H1 (cell line): ENCODE measurements at regions not wholly inside any gene's neighbourhood (a gene's known extent, or its start where the extent isn't known, plus 50 kb on each side); places are given as distances from the start of the nearest gene placed in this dataset.

ENCODE experiments used
- CTCF ChIA-PET: fragments of 300-600 bp; sonication (Branson Sonifier 250); formaldehyde crosslinking; loops from one replicate; lab custom pipeline; 2021; ENCODE audit not compliant: partially characterized antibody; lab: Charles Lee
- POLR2A ChIA-PET: fragments of 300-600 bp; sonication (Branson Sonifier 250); formaldehyde crosslinking; loops from one replicate; lab custom pipeline; 2021; ENCODE audit warnings: inconsistent platforms; ENCODE audit not compliant: partially characterized antibody; lab: Charles Lee
- DNase-seq, 2 experiments: peaks; one replicate each; pipeline versions ENCODE4 v3.0.0 to v3.0.0-alpha.2; 2010 to 2022; ENCODE audit warnings: low spot score in 2 of 2, low read depth in 1 of 2, mixed read lengths in 1 of 2
- FAIRE-seq: peaks from 2 replicates; lab custom pipeline; 2011; peaks lifted over from hg19 to GRCh38; lab: Jason Lieb, UNC
- H2AFZ ChIP-seq: 2 replicates; pipeline ENCODE4 v1.8.1; 2012; ENCODE audit warnings: low read length, inconsistent platforms
- H2AK5ac ChIP-seq: 2 replicates; pipeline ENCODE4 v1.6.1; 2013; ENCODE audit warnings: low read depth, low read length
- H2BK120ac ChIP-seq: replicated peaks from 2 replicates; pipeline ENCODE3; 2013; ENCODE audit warnings: low read depth, low read length, inconsistent platforms
- H2BK12ac ChIP-seq: 2 replicates; pipeline ENCODE4 v1.6.1; 2013; ENCODE audit warnings: low read depth, low read length
- H2BK15ac ChIP-seq: 2 replicates; pipeline ENCODE4 v1.6.1; 2013; ENCODE audit warnings: low read length
- H2BK20ac ChIP-seq: 2 replicates; pipeline ENCODE4 v1.6.1; 2013; ENCODE audit warnings: low read length
- H2BK5ac ChIP-seq: 2 replicates; pipeline ENCODE4 v1.6.1; 2013; ENCODE audit warnings: low read depth, low read length
- H3K14ac ChIP-seq: 2 replicates; pipeline ENCODE4 v1.6.1; 2013; ENCODE audit warnings: inconsistent platforms; ENCODE audit not compliant: insufficient read length
- H3K18ac ChIP-seq: 2 replicates; pipeline ENCODE4 v1.6.1; 2013; ENCODE audit warnings: low read length; ENCODE audit errors: extremely low read depth
- H3K23ac ChIP-seq: 2 replicates; pipeline ENCODE4 v1.6.1; 2013; ENCODE audit warnings: inconsistent platforms; ENCODE audit not compliant: insufficient read length
- H3K23me2 ChIP-seq: 2 replicates; pipeline ENCODE4 v1.6.1; 2013; ENCODE audit warnings: low read depth, low read length
- H3K27ac ChIP-seq: 2 replicates; pipeline ENCODE4 v1.6.1; 2011; ENCODE audit warnings: low read depth, low read length, inconsistent platforms
- H3K27me3 ChIP-seq, 4 experiments: replicated peaks in 1 of 4; 1 replicate in 1 of 4; 2 replicates in 3 of 4; pipeline versions ENCODE4 v1.6.1 to v1.8.1; 2011 to 2013; ENCODE audit warnings: low read length in 3 of 4, mild to moderate bottlenecking in 3 of 4, inconsistent platforms in 2 of 4, mixed read lengths in 2 of 4, moderate library complexity in 1 of 4; ENCODE audit not compliant: control insufficient read depth in 3 of 4, insufficient read depth in 3 of 4; ENCODE audit errors: extremely low read depth in 1 of 4
- H3K36me3 ChIP-seq, 4 experiments: 2 replicates each; pipeline versions ENCODE4 v1.6.1 to v1.8.1; 2011 to 2013; ENCODE audit warnings: mild to moderate bottlenecking in 4 of 4, low read length in 3 of 4, moderate library complexity in 2 of 4, control low read depth in 1 of 4, inconsistent platforms in 1 of 4; ENCODE audit not compliant: insufficient read depth in 4 of 4, control insufficient read depth in 2 of 4
- H3K4ac ChIP-seq: replicated peaks from 2 replicates; pipeline ENCODE3; 2013; ENCODE audit warnings: low read length, low read depth, mixed read lengths, inconsistent platforms; ENCODE audit not compliant: insufficient read length
- H3K4me1 ChIP-seq, 4 experiments: replicated peaks in 1 of 4; 1 replicate in 1 of 4; 2 replicates in 3 of 4; pipeline versions ENCODE4 v1.6.1 to v1.8.1; 2011 to 2013; ENCODE audit warnings: low read length in 3 of 4, inconsistent platforms in 2 of 4, mixed read lengths in 1 of 4; ENCODE audit not compliant: insufficient read depth in 4 of 4, control insufficient read depth in 3 of 4
- H3K4me2 ChIP-seq, 2 experiments: 2 replicates each; pipeline versions ENCODE4 v1.6.1 to v1.8.1; 2011 to 2013; ENCODE audit warnings: low read depth in 2 of 2, low read length in 2 of 2, control low read depth in 1 of 2, inconsistent platforms in 1 of 2, mild to moderate bottlenecking in 1 of 2; ENCODE audit not compliant: insufficient read depth in 1 of 2
- H3K4me3 ChIP-seq, 4 experiments: fragments of 200-600, 300-600 bp in 1 of 4; sonication (generic), shearing (Covaris generic), sonication (Bioruptor Twin) in 1 of 4; 2 replicates each; pipeline versions ENCODE4 v1.5.1 to v1.8.1; 2011 to 2016; ENCODE audit warnings: low read length in 4 of 4, low read depth in 3 of 4, control low read depth in 2 of 4, inconsistent platforms in 2 of 4, mild to moderate bottlenecking in 2 of 4, mixed read lengths in 1 of 4, moderate library complexity in 1 of 4; ENCODE audit not compliant: insufficient read depth in 2 of 4; ENCODE audit errors: extremely low read depth in 1 of 4
- H3K56ac ChIP-seq: replicated peaks from 2 replicates; pipeline ENCODE3; 2013; ENCODE audit warnings: low read depth, mild to moderate bottlenecking, mixed read lengths, low read length, inconsistent platforms; ENCODE audit not compliant: insufficient read length
- H3K79me1 ChIP-seq: 2 replicates; pipeline ENCODE4 v1.6.1; 2013; ENCODE audit warnings: low read depth, low read length, control low read depth
- H3K79me2 ChIP-seq, 2 experiments: 2 replicates each; pipeline versions ENCODE4 v1.6.1 to v1.8.1; 2012 to 2013; ENCODE audit warnings: low read length in 2 of 2, mild to moderate bottlenecking in 2 of 2, inconsistent platforms in 1 of 2; ENCODE audit not compliant: insufficient read depth in 2 of 2, control insufficient read depth in 1 of 2
- H3K9ac ChIP-seq, 4 experiments: replicated peaks in 1 of 4; 1 replicate in 1 of 4; 2 replicates in 3 of 4; pipeline versions ENCODE4 v1.6.1 to v1.8.1; 2011 to 2013; ENCODE audit warnings: low read depth in 3 of 4, low read length in 3 of 4, control low read depth in 2 of 4, mild to moderate bottlenecking in 2 of 4, moderate library complexity in 2 of 4, inconsistent platforms in 1 of 4; ENCODE audit errors: extremely low read depth in 1 of 4
- H3K9me3 ChIP-seq, 2 experiments: 2 replicates each; pipeline versions ENCODE4 v1.6.1 to v1.8.1; 2012 to 2013; ENCODE audit warnings: mild to moderate bottlenecking in 2 of 2, moderate library complexity in 2 of 2, control low read depth in 1 of 2, inconsistent platforms in 1 of 2, low read depth in 1 of 2, low read length in 1 of 2, mixed read lengths in 1 of 2; ENCODE audit not compliant: insufficient read depth in 2 of 2
- H4K20me1 ChIP-seq, 2 experiments: replicated peaks in 1 of 2; 2 replicates each; pipeline versions ENCODE3 to v1.8.1; 2011 to 2013; ENCODE audit warnings: inconsistent platforms in 2 of 2, low read length in 2 of 2, mild to moderate bottlenecking in 1 of 2; ENCODE audit not compliant: insufficient read depth in 2 of 2, control insufficient read depth in 1 of 2
- H4K5ac ChIP-seq: 2 replicates; pipeline ENCODE4 v1.6.1; 2013; ENCODE audit warnings: low read length, low read depth, mixed read lengths, inconsistent platforms; ENCODE audit not compliant: insufficient read length
- H4K8ac ChIP-seq: 2 replicates; pipeline ENCODE4 v1.8.0; 2013; ENCODE audit warnings: mild to moderate bottlenecking, moderate library complexity, low read length, inconsistent platforms; ENCODE audit not compliant: insufficient read depth; ENCODE audit errors: extremely low read depth
- H4K91ac ChIP-seq: replicated peaks from 2 replicates; pipeline ENCODE3; 2013; ENCODE audit warnings: low read length, mixed read lengths, inconsistent platforms; ENCODE audit not compliant: insufficient read length
- ASH2L ChIP-seq: fragments of 200-600, 300-600 bp; sonication (generic); IDR thresholded peaks from one replicate; pipeline ENCODE4 v1.7.1; 2017; ENCODE audit warnings: low read length
- EGR1 ChIP-seq: IDR thresholded peaks from 2 replicates; pipeline ENCODE4 v1.6.1; 2011; ENCODE audit warnings: low read depth, low read length, borderline replicate concordance
- GABPA ChIP-seq: IDR thresholded peaks from 2 replicates; pipeline ENCODE4 v1.6.1; 2011; ENCODE audit warnings: mild to moderate bottlenecking, low read length, moderate library complexity, borderline replicate concordance; ENCODE audit not compliant: insufficient read depth
- NRF1 ChIP-seq: IDR thresholded peaks from 2 replicates; pipeline ENCODE4 v1.6.1; 2011; ENCODE audit warnings: mild to moderate bottlenecking, low read depth, low read length, improper control_type of control experiment
- RAD21 ChIP-seq, 2 experiments: IDR thresholded peaks in 1 of 2; conservative IDR thresholded peaks in 1 of 2; 2 replicates each; pipeline ENCODE4 v1.6.1; 2011; ENCODE audit warnings: low read depth in 2 of 2, low read length in 2 of 2, improper control_type of control experiment in 1 of 2, inconsistent platforms in 1 of 2, mild to moderate bottlenecking in 1 of 2, moderate library complexity in 1 of 2
- RBBP5 ChIP-seq: IDR thresholded peaks from 2 replicates; pipeline ENCODE4 v1.7.1; 2012; ENCODE audit warnings: low read depth, mild to moderate bottlenecking, inconsistent platforms, low read length, moderate library complexity, borderline replicate concordance
- RFX5 ChIP-seq: IDR thresholded peaks from 2 replicates; pipeline ENCODE4 v1.6.1; 2011; ENCODE audit warnings: low read depth, low read length, improper control_type of control experiment, borderline replicate concordance
- SIN3A ChIP-seq, 2 experiments: IDR thresholded peaks in 1 of 2; conservative IDR thresholded peaks in 1 of 2; 2 replicates each; pipeline ENCODE4 v1.6.1; 2011 to 2012; ENCODE audit warnings: low read length in 2 of 2, improper control_type of control experiment in 1 of 2, low read depth in 1 of 2, mild to moderate bottlenecking in 1 of 2
- SIRT6 ChIP-seq: IDR thresholded peaks from one replicate; pipeline ENCODE4 v1.7.1; 2012; ENCODE audit warnings: low read length, inconsistent platforms
- SIX5 ChIP-seq: IDR thresholded peaks from 2 replicates; pipeline ENCODE4 v1.6.1; 2011; ENCODE audit warnings: mild to moderate bottlenecking, low read depth, low read length
- SP1 ChIP-seq: IDR thresholded peaks from 2 replicates; pipeline ENCODE4 v1.6.1; 2011; ENCODE audit warnings: low read depth, low read length
- WGBS, 2 experiments: shearing (Covaris generic) in 1 of 2; methylation state at CpG; one replicate each; pipeline versions ENCODE4 v1.1.6 to v1.1.7; 2013 to 2015; ENCODE audit warnings: low lambda C conversion rate in 2 of 2, mixed read lengths in 2 of 2, inconsistent platforms in 1 of 2, low coverage in 1 of 2, missing lambda C conversion rate in 1 of 2; ENCODE audit not compliant: insufficient replicate concordance in 2 of 2, insufficient coverage in 1 of 2, insufficient read length in 1 of 2; ENCODE audit errors: extremely low coverage in 1 of 2, missing lambda C conversion rate in 1 of 2; 5-methylcytosine and 5-hydroxymethylcytosine counted together
- TF ChIP-seq, protein P1 (sequence below): IDR thresholded peaks from 2 replicates; pipeline ENCODE4 v1.6.1; 2011; ENCODE audit warnings: low read depth, mild to moderate bottlenecking, low read length; ENCODE audit not compliant: insufficient read depth
- TF ChIP-seq, protein P2 (sequence below): IDR thresholded peaks from 2 replicates; pipeline ENCODE4 v1.6.1; 2012; ENCODE audit warnings: inconsistent platforms

DNA sequence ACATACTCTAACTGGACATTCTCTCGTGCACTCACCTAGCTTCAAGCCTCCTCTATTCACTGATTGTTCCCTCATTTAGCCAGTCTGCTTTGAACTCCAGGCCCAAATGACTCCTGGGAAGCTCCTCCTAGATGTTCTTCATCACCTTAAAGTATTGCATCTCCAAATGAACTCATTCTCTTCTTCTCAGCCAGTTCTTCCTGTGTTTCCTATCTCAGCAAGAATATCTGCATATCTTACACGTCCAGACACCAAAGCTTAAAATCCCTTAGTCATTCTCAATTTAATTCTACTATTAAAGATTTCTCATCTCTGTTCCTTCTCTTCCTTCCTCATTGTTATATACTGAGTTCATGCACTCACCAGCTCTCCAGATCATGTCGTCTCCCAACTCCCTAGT is 118.6 kb upstream of the DAB2 start:
- no peaks in the 10 kb centered on the region for H3K79me2 ChIP-seq
- FAIRE-seq (no peak), DNase-seq (no peak)
- H3K79me1 ChIP-seq = no peaks in the 10 kb centered on the region
- H3K4ac ChIP-seq = no peak overlapping the region
- H3K9ac ChIP-seq = no peak overlapping the region
- no peak overlapping the region for H3K4me2 ChIP-seq
- 84% methylated on average over 3 of the region's 3 CpGs; no CpG with 5 or more reads in 1 of the 2 experiments for WGBS, 2 experiments
- H4K5ac ChIP-seq = no peak overlapping the region
- no peaks in the 10 kb centered on the region for H3K9me3 ChIP-seq
- no peaks in the 10 kb centered on the region for H3K23me2 ChIP-seq
- no peak overlapping the region for H2BK12ac ChIP-seq
- no peak overlapping the region for H3K4me3 ChIP-seq
- no peak overlapping the region for H4K8ac ChIP-seq
- no peak overlapping the region for H2AFZ ChIP-seq
- ChIA-PET POLR2A (interaction anchor here (1.4 kb wide), 1 partner anchor 118 kb away, joined by 3 read pairs; the partner anchor contains the start of gene DAB2), CTCF (interaction anchor here (0.7 to 6.7 kb wide), 9 partner anchors 16 to 325 kb away, joined by 3 to 53 read pairs (median 4); partner anchors contain the start of gene FYB1)
- H3K27me3 ChIP-seq = peaks cover 0 to 1% (median 0%) of the 10 kb centered on the region in 4 experiments; a peak in 1 of 7 replicates
- no peak overlapping the region for H4K91ac ChIP-seq
- peaks cover 0 to 4% (median 0%) of the 10 kb centered on the region in 4 experiments; a peak in 1 of 7 replicates for H3K4me1 ChIP-seq
- no peak overlapping the region for H2BK20ac ChIP-seq
- no peak overlapping the region for H2BK5ac ChIP-seq
- H3K27ac ChIP-seq = no peak overlapping the region
- H4K20me1 ChIP-seq = no peaks in the 10 kb centered on the region
- H3K18ac ChIP-seq = no peak overlapping the region
- H3K23ac ChIP-seq = no peak overlapping the region
- H2BK120ac ChIP-seq = no peak overlapping the region
- H2BK15ac ChIP-seq = no peak overlapping the region
- no peak overlapping the region for H3K56ac ChIP-seq
- no peaks in the 10 kb centered on the region for H3K36me3 ChIP-seq
- no peak overlapping the region for H2AK5ac ChIP-seq
- H3K14ac ChIP-seq = no peak overlapping the region
- no peak for TF ChIP-seq GABPA
- TF ChIP-seq SP1 = no peak
- no peak for TF ChIP-seq NRF1
- TF ChIP-seq EGR1 = no peak
- TF ChIP-seq, protein P1, sequence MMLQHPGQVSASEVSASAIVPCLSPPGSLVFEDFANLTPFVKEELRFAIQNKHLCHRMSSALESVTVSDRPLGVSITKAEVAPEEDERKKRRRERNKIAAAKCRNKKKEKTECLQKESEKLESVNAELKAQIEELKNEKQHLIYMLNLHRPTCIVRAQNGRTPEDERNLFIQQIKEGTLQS = no peak
- TF ChIP-seq SIN3A (conservative IDR thresholded peaks at IDR 0.05 in 1 of 2, IDR thresholded peaks at IDR 0.05 in 1 of 2; ENCODE audit: low read depth in 1 of 2, low read length in 2 of 2) = no peak
- no peak for TF ChIP-seq RAD21 (IDR thresholded peaks at IDR 0.05 in 1 of 2, conservative IDR thresholded peaks at IDR 0.05 in 1 of 2; ENCODE audit: low read depth in 2 of 2, low read length in 2 of 2)
- TF ChIP-seq, protein P2, sequence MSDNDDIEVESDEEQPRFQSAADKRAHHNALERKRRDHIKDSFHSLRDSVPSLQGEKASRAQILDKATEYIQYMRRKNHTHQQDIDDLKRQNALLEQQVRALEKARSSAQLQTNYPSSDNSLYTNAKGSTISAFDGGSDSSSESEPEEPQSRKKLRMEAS = no peak
- TF ChIP-seq RFX5 = no peak
- no peak for TF ChIP-seq RBBP5
- TF ChIP-seq SIX5 = no peak
- no peak for TF ChIP-seq SIRT6
- TF ChIP-seq ASH2L = no peak
